ENCODE measurements at regions not wholly inside any gene's neighbourhood (a gene's known extent, or its start where the extent isn't known, plus 50 kb on each side); places are given as distances from the start of the nearest gene placed in this dataset.

- H3K4me3 ChIP-seq (replicated peaks; ENCODE audit: insufficient read depth, low read length), result no peak overlapping the region
- H3K27me3 ChIP-seq (ENCODE audit: insufficient read depth, poor library complexity, severe bottlenecking), result no peaks in the 10 kb centered on the region
- DNase-seq (ENCODE audit: low read depth in 1 of 2, low spot score in 1 of 2), result no peak
- no peak overlapping the region for H3K27ac ChIP-seq (replicated peaks)
- TF ChIP-seq SPI1 (IDR thresholded peaks at IDR 0.05; ENCODE audit: borderline replicate concordance, low read depth) (no peak), GABPA (IDR thresholded peaks at IDR 0.05; ENCODE audit: low read depth) (no peak), CTCF (IDR thresholded peaks at IDR 0.05; ENCODE audit: insufficient read depth, low read length) (no peak), POLR2AphosphoS5 (IDR thresholded peaks at IDR 0.05; ENCODE audit: low read depth) (no peak), REST (IDR thresholded peaks at IDR 0.05; ENCODE audit: insufficient replicate concordance, low read depth) (no peak)
Measured at GRCh38 chr10:113986316-113986715, 57.4 kb upstream of the ADRB1 start.

- Histone ChIP-seq H3K27me3 (ENCODE audit: insufficient read depth, poor library complexity, severe bottlenecking) (no peaks in the 10 kb centered on the region), H3K4me3 (replicated peaks; ENCODE audit: insufficient read depth, low read length) (no peak overlapping the region), H3K27ac (replicated peaks) (no peak overlapping the region)
- DNase-seq (ENCODE audit: low read depth in 1 of 2, low spot score in 1 of 2), result no peak
- TF ChIP-seq GABPA (IDR thresholded peaks at IDR 0.05; ENCODE audit: low read depth) (no peak), CTCF (IDR thresholded peaks at IDR 0.05; ENCODE audit: insufficient read depth, low read length) (no peak), REST (IDR thresholded peaks at IDR 0.05; ENCODE audit: insufficient replicate concordance, low read depth) (no peak), POLR2AphosphoS5 (IDR thresholded peaks at IDR 0.05; ENCODE audit: low read depth) (no peak)
Measured at GRCh38 chr10:113987156-113987555, 56.5 kb upstream of the ADRB1 start.

- Histone ChIP-seq H3K27me3 (ENCODE audit: insufficient read depth, poor library complexity, severe bottlenecking) (no peaks in the 10 kb centered on the region), H3K27ac (replicated peaks) (no peak overlapping the region), H3K4me3 (replicated peaks; ENCODE audit: insufficient read depth, low read length) (no peak overlapping the region)
- TF ChIP-seq GABPA (IDR thresholded peaks at IDR 0.05; ENCODE audit: low read depth), result no peak
- peak; percentile 25; the same call in 1 of the 2 replicates for TF ChIP-seq SPI1 (IDR thresholded peaks at IDR 0.05; ENCODE audit: borderline replicate concordance, low read depth)
- no peak for TF ChIP-seq REST (IDR thresholded peaks at IDR 0.05; ENCODE audit: insufficient replicate concordance, low read depth)
- no peak for TF ChIP-seq CTCF (IDR thresholded peaks at IDR 0.05; ENCODE audit: insufficient read depth, low read length)
- no peak for TF ChIP-seq POLR2AphosphoS5 (IDR thresholded peaks at IDR 0.05; ENCODE audit: low read depth)
- DNase-seq (ENCODE audit: low read depth in 1 of 2, low spot score in 1 of 2), result peak; percentile 72 to 84
Measured at GRCh38 chr10:113987805-113988204, 55.9 kb upstream of the ADRB1 start.

Data from HL-60 (cell line).